ENCODE measurements at regions not wholly inside any gene's neighbourhood (a gene's known extent, or its start where the extent isn't known, plus 50 kb on each side); places are given as distances from the start of the nearest gene placed in this dataset.

GRCh38 chr13:111554539-111555267 lies 234.3 kb downstream of the TEX29 start:
- no peak for TF ChIP-seq EZH2phosphoT487 (IDR thresholded peaks at IDR 0.05)
- TF ChIP-seq CTCF (IDR thresholded peaks at IDR 0.05), result no peak
- TF ChIP-seq EZH2 (IDR thresholded peaks at IDR 0.05), result no peak
